NT2/D1 (cell line): ENCODE measurements at regions not wholly inside any gene's neighbourhood (a gene's known extent, or its start where the extent isn't known, plus 50 kb on each side); places are given as distances from the start of the nearest gene placed in this dataset.

Experiments used
- DNase-seq: peaks from one replicate; pipeline ENCODE4 v3.0.0-alpha.2; 2011; ENCODE audit warnings: low read depth, low spot score
- H3K27me3 ChIP-seq: 2 replicates; pipeline ENCODE4 v1.6.0; 2011; ENCODE audit warnings: mild to moderate bottlenecking; ENCODE audit not compliant: insufficient read length, insufficient read depth
- H3K36me3 ChIP-seq: 2 replicates; pipeline ENCODE4 v1.6.1; 2011; ENCODE audit warnings: mild to moderate bottlenecking, low read length, mixed read lengths; ENCODE audit not compliant: insufficient read depth, insufficient read length
- H3K4me1 ChIP-seq: 2 replicates; pipeline ENCODE4 v1.5.1; 2011; ENCODE audit not compliant: insufficient read depth, insufficient read length
- H3K4me3 ChIP-seq: 2 replicates; pipeline ENCODE4 v1.5.1; 2011; ENCODE audit warnings: low read depth; ENCODE audit not compliant: insufficient read length
- H3K9ac ChIP-seq: 2 replicates; pipeline ENCODE4 v1.6.0; 2011; ENCODE audit warnings: low read depth; ENCODE audit not compliant: insufficient read length
- H3K9me3 ChIP-seq: 2 replicates; pipeline ENCODE4 v1.5.1; 2011; ENCODE audit warnings: mild to moderate bottlenecking, low read length; ENCODE audit not compliant: insufficient read depth
- SUZ12 ChIP-seq: IDR thresholded peaks from 2 replicates; pipeline ENCODE4 v1.6.1; 2011; ENCODE audit not compliant: insufficient read length, insufficient read depth; ENCODE audit errors: extremely low read depth
- YY1 ChIP-seq: IDR thresholded peaks from 2 replicates; pipeline ENCODE4 v1.6.1; 2011; ENCODE audit not compliant: insufficient read length, insufficient read depth
- ZNF274 ChIP-seq: IDR thresholded peaks from 2 replicates; pipeline ENCODE4 v1.6.1; 2011; ENCODE audit warnings: mild to moderate bottlenecking, low read depth, low read length

DNA sequence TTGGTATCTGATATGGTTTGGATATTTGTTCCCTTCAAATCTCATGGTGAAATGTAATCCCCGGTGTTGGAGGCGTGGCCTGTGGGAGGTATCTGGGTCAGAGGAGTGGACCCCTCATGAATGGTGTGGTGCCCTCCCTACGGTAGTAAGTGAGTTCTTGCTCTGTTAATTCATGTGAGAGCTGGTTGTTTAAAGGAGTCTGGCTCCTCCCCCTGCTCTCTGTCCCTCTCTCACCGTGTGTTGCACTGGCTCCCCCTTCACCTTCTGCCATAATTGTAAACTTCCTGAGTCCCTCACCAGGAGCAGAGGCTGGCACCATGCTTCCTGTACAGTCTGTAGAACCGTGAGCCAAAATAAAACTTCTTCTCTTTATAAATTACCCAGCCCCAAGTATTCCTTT, 246.9 kb upstream of the AGTR1 start:
- TF ChIP-seq YY1 (no peak), SUZ12 (no peak), ZNF274 (no peak)
- Histone ChIP-seq H3K27me3 (no peaks in the 10 kb centered on the region), H3K36me3 (no peaks in the 10 kb centered on the region), H3K4me3 (no peak overlapping the region), H3K9me3 (no peaks in the 10 kb centered on the region), H3K9ac (no peak overlapping the region), H3K4me1 (no peaks in the 10 kb centered on the region)
- DNase-seq: no peak

DNA sequence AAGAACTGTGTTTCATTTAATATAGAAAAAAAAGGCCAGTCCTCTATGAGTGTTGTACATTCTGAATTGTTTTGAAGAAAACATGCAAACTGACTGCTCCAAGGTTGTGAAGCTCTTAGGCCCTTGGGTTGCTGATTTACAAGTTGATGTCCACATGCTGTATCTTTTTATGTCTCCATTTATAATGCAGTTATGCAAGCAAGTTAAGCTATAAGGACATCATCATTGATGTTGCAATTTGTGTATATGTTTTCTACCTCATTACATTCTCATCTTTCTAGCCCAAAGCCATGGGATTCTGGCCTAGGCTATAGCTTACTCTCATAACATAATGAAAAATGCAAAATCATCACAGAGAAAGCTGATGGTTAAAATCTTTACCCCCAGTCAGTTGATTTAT, 245.7 kb upstream of the AGTR1 start:
- H3K4me3 ChIP-seq: no peak overlapping the region
- TF ChIP-seq ZNF274 (no peak), YY1 (no peak), SUZ12 (no peak)
- H3K4me1 ChIP-seq: no peaks in the 10 kb centered on the region
- no peaks in the 10 kb centered on the region for H3K36me3 ChIP-seq
- no peaks in the 10 kb centered on the region for H3K27me3 ChIP-seq
- no peak overlapping the region for H3K9ac ChIP-seq
- DNase-seq: no peak
- no peaks in the 10 kb centered on the region for H3K9me3 ChIP-seq

DNA sequence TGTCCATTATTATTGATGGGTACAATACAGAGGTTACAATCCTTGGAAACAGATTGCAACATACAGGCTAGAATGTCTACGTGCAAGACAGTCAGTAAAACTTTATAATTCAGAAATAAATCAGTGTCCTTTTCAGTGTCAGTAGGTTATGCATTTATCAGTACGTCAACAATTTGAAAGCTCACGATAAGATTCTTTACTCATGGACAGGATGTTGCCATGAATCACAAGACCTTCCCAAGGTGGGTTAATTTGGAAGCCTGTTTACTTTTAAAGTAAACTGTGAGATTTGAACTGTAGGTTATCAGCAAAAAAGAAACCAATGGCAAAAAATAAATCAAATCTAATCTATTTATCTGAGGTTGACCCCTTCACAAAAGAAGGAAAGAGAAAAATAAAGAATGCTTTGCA, 243.9 kb upstream of the AGTR1 start:
- no peak for TF ChIP-seq SUZ12
- no peak for TF ChIP-seq ZNF274
- no peak for TF ChIP-seq YY1
- no peaks in the 10 kb centered on the region for H3K27me3 ChIP-seq

DNA sequence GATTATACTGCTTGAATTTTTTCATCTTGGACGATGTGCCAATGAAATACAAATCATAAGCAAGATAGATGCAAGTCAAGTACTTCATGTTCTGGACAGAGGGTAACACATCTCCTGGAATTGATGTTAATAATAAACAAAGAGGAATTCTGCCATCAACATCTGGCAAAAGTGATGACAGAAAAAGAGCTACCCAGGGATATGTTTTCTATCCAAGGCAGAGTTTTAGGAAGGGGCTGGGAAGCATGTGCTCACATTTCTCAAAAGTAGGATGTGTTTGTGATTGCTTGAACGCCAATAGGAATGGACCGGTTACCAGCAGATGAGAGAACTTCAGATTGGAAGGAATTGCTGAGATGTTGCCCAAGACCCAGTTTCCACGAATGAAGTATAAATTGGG, 242.6 kb upstream of the AGTR1 start:
- TF ChIP-seq SUZ12 (no peak), YY1 (no peak), ZNF274 (no peak)
- Histone ChIP-seq H3K9me3 (peaks cover 13% of the 10 kb centered on the region), H3K4me1 (no peaks in the 10 kb centered on the region)

More for the DNA sequence above, 243.9 kb upstream of the AGTR1 start:
- no peak overlapping the region for H3K9ac ChIP-seq
- peaks cover 5% of the 10 kb centered on the region for H3K9me3 ChIP-seq
- no peaks in the 10 kb centered on the region for H3K4me1 ChIP-seq
- DNase-seq: no peak
- H3K36me3 ChIP-seq: no peaks in the 10 kb centered on the region
- H3K4me3 ChIP-seq: no peak overlapping the region

DNA sequence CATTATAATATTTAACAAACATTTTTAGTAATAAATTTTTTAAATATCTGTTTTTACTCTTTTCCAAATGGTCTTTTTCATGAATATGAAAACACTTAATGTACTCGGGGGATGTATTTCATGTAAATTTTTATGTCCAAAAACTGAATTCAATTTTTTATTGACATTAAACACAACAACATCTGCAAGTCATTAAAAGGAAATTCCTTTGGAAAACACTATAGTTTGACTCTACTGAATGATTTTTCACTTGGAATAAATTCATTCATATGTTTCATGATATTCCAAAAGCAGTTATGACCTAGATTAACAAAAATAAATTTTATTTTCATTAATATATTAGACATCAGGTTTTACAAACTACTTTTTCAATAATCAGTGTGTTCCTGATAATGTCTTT, 239.8 kb upstream of the AGTR1 start:
- Histone ChIP-seq H3K27me3 (no peaks in the 10 kb centered on the region), H3K9ac (no peak overlapping the region), H3K36me3 (no peaks in the 10 kb centered on the region), H3K9me3 (peaks cover 14% of the 10 kb centered on the region), H3K4me1 (no peaks in the 10 kb centered on the region), H3K4me3 (no peak overlapping the region)
- TF ChIP-seq SUZ12 (no peak), YY1 (no peak), ZNF274 (no peak)
- no peak for DNase-seq

More for the DNA sequence above, 242.6 kb upstream of the AGTR1 start:
- no peak for DNase-seq
- no peak overlapping the region for H3K9ac ChIP-seq
- no peaks in the 10 kb centered on the region for H3K27me3 ChIP-seq
- no peak overlapping the region for H3K4me3 ChIP-seq
- no peaks in the 10 kb centered on the region for H3K36me3 ChIP-seq

DNA sequence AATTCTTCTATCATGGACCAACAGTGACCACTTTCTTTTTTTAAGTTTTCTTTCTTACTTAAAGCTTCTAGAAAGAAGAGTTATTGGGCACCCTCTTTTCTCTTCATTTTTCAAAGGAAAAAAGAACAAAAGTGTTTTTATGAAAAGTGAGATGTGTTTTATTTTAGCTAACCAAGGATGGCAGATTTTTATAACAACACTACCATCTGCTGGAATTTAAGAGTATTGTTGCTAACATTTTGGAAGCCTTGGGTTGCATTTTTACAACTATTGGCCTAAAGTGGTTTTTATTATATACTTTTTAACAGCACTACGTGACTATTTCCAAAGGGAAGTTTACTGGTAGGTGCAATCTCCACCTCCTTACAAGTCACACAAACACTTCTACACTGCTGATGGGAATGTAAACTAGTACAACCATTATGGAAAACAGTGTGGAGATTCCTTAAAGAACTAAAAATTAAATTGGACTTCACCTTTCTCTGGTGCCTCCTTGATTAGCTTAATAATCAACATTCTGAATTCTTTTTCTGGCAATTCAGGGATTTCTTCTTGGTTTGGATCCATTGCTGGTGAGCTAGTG, 237.7 kb upstream of the AGTR1 start:
- H3K9me3 ChIP-seq: peaks cover 14% of the 10 kb centered on the region
- no peak for DNase-seq
- peaks cover 3% of the 10 kb centered on the region for H3K4me1 ChIP-seq
- H3K4me3 ChIP-seq: no peak overlapping the region
- H3K27me3 ChIP-seq: no peaks in the 10 kb centered on the region
- no peak for TF ChIP-seq YY1
- TF ChIP-seq ZNF274: no peak
- no peak for TF ChIP-seq SUZ12
- no peaks in the 10 kb centered on the region for H3K36me3 ChIP-seq
- H3K9ac ChIP-seq: no peak overlapping the region

DNA sequence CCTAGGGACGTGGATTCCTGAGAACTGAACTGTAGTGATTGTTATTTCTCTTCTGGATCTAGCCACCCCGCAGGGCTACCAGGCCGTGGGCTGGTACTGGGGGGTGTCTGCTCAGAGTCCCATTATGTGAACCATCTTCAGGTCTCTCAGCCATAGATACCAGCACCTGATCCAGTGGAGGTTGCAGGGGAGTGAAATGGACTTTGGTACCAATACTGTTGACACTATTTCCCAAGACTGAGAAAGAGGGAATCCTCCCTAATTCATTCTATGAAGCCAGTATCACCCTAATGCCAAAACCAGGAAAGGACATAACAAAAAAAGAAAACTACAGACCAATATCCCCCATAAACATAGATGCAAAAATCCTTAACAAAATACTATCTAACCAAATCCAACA, 237.0 kb upstream of the AGTR1 start:
- Histone ChIP-seq H3K4me1 (peaks cover 3% of the 10 kb centered on the region), H3K4me3 (no peak overlapping the region), H3K36me3 (no peaks in the 10 kb centered on the region), H3K27me3 (no peaks in the 10 kb centered on the region), H3K9me3 (peaks cover 14% of the 10 kb centered on the region), H3K9ac (no peak overlapping the region)
- DNase-seq: no peak
- TF ChIP-seq YY1 (no peak), SUZ12 (no peak), ZNF274 (no peak)
